COLO829 (cell line): ENCODE measurements at regions not wholly inside any gene's neighbourhood (a gene's known extent, or its start where the extent isn't known, plus 50 kb on each side); places are given as distances from the start of the nearest gene placed in this dataset.

Source experiments
- DNase-seq: peaks from one replicate; pipeline ENCODE4 v3.0.0; 2012; ENCODE audit warnings: low spot score

DNA sequence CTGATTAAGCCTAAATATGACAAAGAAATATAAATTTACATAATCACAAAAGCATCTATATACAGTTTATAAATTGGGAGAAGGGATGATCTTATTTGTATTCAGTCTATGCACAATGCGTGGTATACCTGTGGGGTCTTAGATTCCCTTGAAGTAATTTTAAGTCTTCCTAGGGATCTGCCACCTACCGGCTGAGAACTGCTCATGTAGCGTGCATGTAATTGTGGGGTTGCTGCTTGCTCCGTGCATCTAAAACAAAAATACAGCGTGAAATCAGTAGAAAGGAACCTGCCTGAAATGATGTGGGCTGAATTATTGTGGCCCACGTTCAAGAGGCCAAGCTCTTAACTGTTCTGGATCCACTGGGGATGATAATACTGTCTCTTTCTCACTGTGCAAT is 187.3 kb downstream of the MBOAT1 start:
- DNase-seq: no peak

DNA sequence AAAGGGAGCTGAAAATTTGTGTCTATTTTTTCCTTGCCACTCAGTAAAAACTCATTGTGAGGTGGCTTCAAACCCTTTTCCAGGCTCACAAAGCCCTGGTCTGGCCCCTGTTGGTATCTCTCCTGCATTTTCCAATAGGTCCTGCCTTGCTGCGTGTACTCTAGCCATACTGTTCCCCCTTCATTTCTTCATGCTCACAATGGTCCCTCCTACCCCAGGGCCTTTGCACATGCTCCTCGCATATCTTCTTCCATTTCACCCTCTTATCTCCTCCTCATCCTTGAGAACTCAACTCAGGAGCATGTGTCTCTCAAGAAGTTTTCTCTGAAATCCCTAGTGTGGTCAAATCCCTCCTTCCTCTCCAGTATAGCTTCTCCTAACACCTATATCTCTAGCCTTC is 186.6 kb downstream of the MBOAT1 start:
- no peak for DNase-seq

- DNase-seq: no peak
These were observed 184.1 kb downstream of the MBOAT1 start for GRCh38 chr6:20028143-20028542.

- DNase-seq: no peak
These were observed 183.7 kb downstream of the MBOAT1 start for GRCh38 chr6:20028562-20028961.

GRCh38 chr6:20029979-20030378 is 182.3 kb downstream of the MBOAT1 start:
- no peak for DNase-seq

GRCh38 chr6:20031342-20031741 is 180.9 kb downstream of the MBOAT1 start:
- DNase-seq: no peak

GRCh38 chr6:20033697-20034407 is 178.4 kb downstream of the MBOAT1 start:
- no peak for DNase-seq

- DNase-seq: no peak
These were observed 177.9 kb downstream of the MBOAT1 start for GRCh38 chr6:20034408-20034769.

- DNase-seq: no peak
These were observed 176.1 kb downstream of the MBOAT1 start for GRCh38 chr6:20036141-20036677.

DNA sequence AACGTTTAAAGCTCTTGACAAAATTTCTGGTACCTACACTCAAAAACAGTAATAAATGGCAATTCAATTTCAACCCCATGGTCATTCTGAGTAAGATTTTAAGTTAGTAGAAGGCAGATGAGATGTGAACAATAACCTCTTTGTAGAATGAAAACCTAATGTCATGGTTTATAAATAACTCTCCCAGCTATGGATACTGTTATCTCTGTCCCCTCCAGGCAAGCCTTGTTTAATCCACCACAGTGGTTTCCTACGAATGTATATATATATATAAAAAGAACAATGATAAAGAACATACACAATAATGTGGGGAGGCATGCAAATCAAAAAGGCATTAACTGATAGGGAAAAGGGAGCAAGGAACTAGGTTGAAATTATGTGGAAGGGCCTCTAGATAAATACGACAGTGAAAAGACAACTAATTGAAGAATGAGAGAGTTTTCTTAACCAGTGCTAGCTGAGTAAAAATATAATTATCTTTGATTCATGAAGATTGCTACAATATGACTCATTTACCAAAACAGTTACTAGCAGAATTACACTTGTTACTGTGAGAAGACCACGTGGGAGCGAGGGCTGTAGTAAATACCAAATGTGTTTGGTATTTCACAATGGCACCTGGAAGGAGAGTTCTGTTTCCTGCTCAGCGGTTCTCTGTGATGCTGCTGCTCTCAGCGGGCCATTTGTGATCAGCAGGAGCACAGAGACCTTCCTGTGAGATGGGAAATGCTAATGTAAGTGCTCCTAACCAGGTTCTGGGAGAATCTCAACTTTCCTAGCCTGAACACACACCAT is 173.7 kb downstream of the MBOAT1 start:
- DNase-seq: peak; percentile 95

- DNase-seq: no peak
These were observed 167.4 kb downstream of the MBOAT1 start for GRCh38 chr6:20044883-20045282.
